CD14-positive monocyte (primary cell): ENCODE measurements at regions not wholly inside any gene's neighbourhood (a gene's known extent, or its start where the extent isn't known, plus 50 kb on each side); places are given as distances from the start of the nearest gene placed in this dataset.
A peak's percentile ranks its signal among the peaks of the same experiment; 100 is the strongest.
"Not testable (repeated sequence)": the region's sequence is repeated elsewhere in the genome, so short reads cannot be mapped to it uniquely, and the experiment has no call there.

Experiments
- DNase-seq, 3 donors: peaks; one replicate each; pipeline ENCODE4 v3.0.0-alpha.2; 2011 to 2022
- H2AFZ ChIP-seq: 2 replicates; pipeline ENCODE4 v1.6.0; 2012; ENCODE audit warnings: mild to moderate bottlenecking, low read depth, low read length, inconsistent platforms; ENCODE audit not compliant: insufficient read depth, poor library complexity, severe bottlenecking
- H3K27ac ChIP-seq, 2 donors: 1 replicate in 1 of 2; 2 replicates in 1 of 2; pipeline ENCODE4 v1.5.1; 2012 to 2013; ENCODE audit warnings: low read length in 2 of 2, control low read depth in 1 of 2, inconsistent platforms in 1 of 2, low read depth in 1 of 2, mild to moderate bottlenecking in 1 of 2
- H3K27me3 ChIP-seq, 2 donors: one replicate each; pipeline versions ENCODE4 v1.6.0 to v1.6.1; 2011 to 2013; ENCODE audit warnings: low read length in 2 of 2; ENCODE audit not compliant: control insufficient read depth in 2 of 2, insufficient read depth in 2 of 2
- H3K36me3 ChIP-seq, 2 donors: replicated peaks in 1 of 2; 1 replicate in 1 of 2; 2 replicates in 1 of 2; pipeline versions ENCODE4 v1.5.1 to v1.6.1; 2012 to 2013; ENCODE audit warnings: low read length in 2 of 2, control low read depth in 1 of 2, inconsistent platforms in 1 of 2, mild to moderate bottlenecking in 1 of 2; ENCODE audit not compliant: insufficient read depth in 2 of 2, control insufficient read depth in 1 of 2
- H3K4me1 ChIP-seq, 2 donors: 1 replicate in 1 of 2; 2 replicates in 1 of 2; pipeline versions ENCODE4 v1.5.1 to v1.6.1; 2012 to 2013; ENCODE audit warnings: low read length in 2 of 2, control low read depth in 1 of 2, inconsistent platforms in 1 of 2, mild to moderate bottlenecking in 1 of 2, moderate library complexity in 1 of 2; ENCODE audit not compliant: insufficient read depth in 2 of 2, control insufficient read depth in 1 of 2
- H3K4me2 ChIP-seq: replicated peaks from 2 replicates; pipeline ENCODE3; 2012; ENCODE audit warnings: low read length, moderate library complexity, mild to moderate bottlenecking; ENCODE audit not compliant: poor library complexity, severe bottlenecking; ENCODE audit errors: extremely low read depth
- H3K4me3 ChIP-seq, 3 experiments: fragments of 200-600 bp in 1 of 3; sonication (generic) in 1 of 3; replicated peaks in 1 of 3; 1 replicate in 2 of 3; 2 replicates in 1 of 3; pipeline ENCODE4 v1.5.1; 2011 to 2013; ENCODE audit warnings: low read length in 3 of 3, mild to moderate bottlenecking in 3 of 3, control low read depth in 2 of 3, low read depth in 2 of 3, inconsistent platforms in 1 of 3, moderate library complexity in 1 of 3
- H3K79me2 ChIP-seq: 2 replicates; pipeline ENCODE4 v1.6.0; 2012; ENCODE audit warnings: mild to moderate bottlenecking, control low read depth, inconsistent platforms, low read length, moderate library complexity; ENCODE audit not compliant: insufficient read depth
- H3K9ac ChIP-seq: 2 replicates; pipeline ENCODE4 v1.6.0; 2017; ENCODE audit warnings: low read length, mild to moderate bottlenecking; ENCODE audit not compliant: insufficient read depth, poor library complexity, severe bottlenecking
- H3K9me3 ChIP-seq, 2 donors: replicated peaks in 1 of 2; 1 replicate in 1 of 2; 2 replicates in 1 of 2; pipeline versions ENCODE4 v1.5.1 to v1.6.1; 2012 to 2013; ENCODE audit warnings: low read length in 2 of 2, control low read depth in 1 of 2; ENCODE audit not compliant: control insufficient read depth in 1 of 2, insufficient read depth in 1 of 2
- H4K20me1 ChIP-seq: 2 replicates; pipeline ENCODE4 v1.6.0; 2012; ENCODE audit warnings: mild to moderate bottlenecking, low read length, control low read depth, moderate library complexity; ENCODE audit not compliant: insufficient read depth
- H3K27ac Mint-ChIP-seq, 7 donors: one replicate each; pipeline ENCODE4 v1.8.0; 2020; ENCODE audit warnings: mild to moderate bottlenecking in 7 of 7, mixed read lengths in 7 of 7, moderate library complexity in 6 of 7, inconsistent platforms in 2 of 7
- H3K27me3 Mint-ChIP-seq, 3 donors: one replicate each; pipeline ENCODE4 v1.8.0; 2021 to 2022; ENCODE audit warnings: low read depth in 3 of 3, mild to moderate bottlenecking in 3 of 3, mixed read lengths in 3 of 3, moderate library complexity in 3 of 3, inconsistent platforms in 1 of 3
- H3K36me3 Mint-ChIP-seq, 2 donors: one replicate each; pipeline ENCODE4 v1.8.0; 2020; ENCODE audit warnings: mixed read lengths in 2 of 2, inconsistent platforms in 1 of 2, mild to moderate bottlenecking in 1 of 2
- H3K4me1 Mint-ChIP-seq: one replicate; pipeline ENCODE4 v1.8.0; 2020; ENCODE audit warnings: mild to moderate bottlenecking, mixed read lengths
- H3K4me3 Mint-ChIP-seq, 2 donors: one replicate each; pipeline ENCODE4 v1.8.0; 2020; ENCODE audit warnings: mild to moderate bottlenecking in 2 of 2, mixed read lengths in 2 of 2, moderate library complexity in 1 of 2
- H3K9me3 Mint-ChIP-seq, 7 donors: one replicate each; pipeline ENCODE4 v1.8.0; 2020 to 2022; ENCODE audit warnings: mixed read lengths in 7 of 7, mild to moderate bottlenecking in 6 of 7, moderate library complexity in 6 of 7, inconsistent platforms in 2 of 7
- WGBS: methylation state at CpG from one replicate; pipeline ENCODE4 v1.1.5; 2013; ENCODE audit warnings: missing lambda C conversion rate; ENCODE audit not compliant: insufficient coverage; 5-methylcytosine and 5-hydroxymethylcytosine counted together
- intact Hi-C, 2 donors: fragments of 100-400 bp; cut with micrococcal nuclease; formaldehyde crosslinking; loops; one replicate each; pipeline versions ENCODE4 v1.15.0 to v1.15.1; 2023

GRCh38 chr2:111529022-111529421 is 355.0 kb downstream of the ANAPC1 start:
- H3K4me3 ChIP-seq, H3K27me3 Mint-ChIP-seq, H2AFZ ChIP-seq, H3K4me2 ChIP-seq, H3K9me3 Mint-ChIP-seq, H3K79me2 ChIP-seq, H3K27ac Mint-ChIP-seq, H3K27me3 ChIP-seq, H3K36me3 ChIP-seq, H3K9ac ChIP-seq, H3K36me3 Mint-ChIP-seq, DNase-seq, H3K27ac ChIP-seq, intact Hi-C loops, H3K4me3 Mint-ChIP-seq, H3K9me3 ChIP-seq, H4K20me1 ChIP-seq, H3K4me1 Mint-ChIP-seq: not testable (repeated sequence)
- H3K4me1 ChIP-seq: peaks cover 6 to 11% of the 10 kb centered on the region in 2 donors
- no CpG with 5 or more reads among the region's 4 CpGs for whole genome bisulfite sequencing

GRCh38 chr2:111530239-111530965 is 353.6 kb downstream of the ANAPC1 start:
- H3K9ac ChIP-seq, H3K36me3 Mint-ChIP-seq, H3K36me3 ChIP-seq, H3K27ac Mint-ChIP-seq, H4K20me1 ChIP-seq, intact Hi-C loops, H3K9me3 Mint-ChIP-seq, H3K4me3 Mint-ChIP-seq, DNase-seq, H3K79me2 ChIP-seq, H3K9me3 ChIP-seq, H3K4me3 ChIP-seq, H3K27me3 Mint-ChIP-seq, H2AFZ ChIP-seq, H3K4me2 ChIP-seq, H3K27me3 ChIP-seq, H3K27ac ChIP-seq: not testable (repeated sequence)
- peaks cover 13 to 14% of the 10 kb centered on the region in 2 donors for H3K4me1 ChIP-seq
- peaks cover 12% of the 10 kb centered on the region for H3K4me1 Mint-ChIP-seq
- no CpG with 5 or more reads among the region's 5 CpGs for WGBS

GRCh38 chr2:111532682-111533556 is 351.1 kb downstream of the ANAPC1 start:
- H3K79me2 ChIP-seq, H3K36me3 ChIP-seq, H3K27me3 Mint-ChIP-seq, H3K27ac Mint-ChIP-seq, H3K27me3 ChIP-seq, H3K27ac ChIP-seq, H4K20me1 ChIP-seq, intact Hi-C loops, DNase-seq, H3K36me3 Mint-ChIP-seq, H3K9ac ChIP-seq, H2AFZ ChIP-seq, H3K9me3 ChIP-seq, H3K4me3 Mint-ChIP-seq, H3K4me2 ChIP-seq, H3K4me3 ChIP-seq, H3K9me3 Mint-ChIP-seq: not testable (repeated sequence)
- WGBS: no CpG with 5 or more reads among the region's 14 CpGs
- peaks cover 21% of the 10 kb centered on the region for H3K4me1 Mint-ChIP-seq
- peaks cover 14 to 21% of the 10 kb centered on the region in 2 donors for H3K4me1 ChIP-seq

- Mint-ChIP-seq H3K27ac (peak overlapping the region in 2 of 7 donors; percentile 5 to 61), H3K4me1 (peaks cover 21% of the 10 kb centered on the region)
- H3K27me3 ChIP-seq, H2AFZ ChIP-seq, H3K36me3 ChIP-seq, H4K20me1 ChIP-seq, H3K9me3 ChIP-seq, intact Hi-C loops, H3K4me2 ChIP-seq, DNase-seq, H3K27ac ChIP-seq, H3K9ac ChIP-seq, H3K4me3 Mint-ChIP-seq, H3K79me2 ChIP-seq, H3K4me3 ChIP-seq, H3K27me3 Mint-ChIP-seq, H3K36me3 Mint-ChIP-seq, H3K9me3 Mint-ChIP-seq: not testable (repeated sequence)
- peaks cover 14 to 21% of the 10 kb centered on the region in 2 donors for H3K4me1 ChIP-seq
- 100% methylated on average over 3 of the region's 8 CpGs for WGBS
Measured at GRCh38 chr2:111533557-111534247, 350.3 kb downstream of the ANAPC1 start.
